B cell (primary cell): ENCODE measurements at regions not wholly inside any gene's neighbourhood (a gene's known extent, or its start where the extent isn't known, plus 50 kb on each side); places are given as distances from the start of the nearest gene placed in this dataset.

ENCODE experiments used
- ATAC-seq: fragments of 200-7000 bp; cut with Tn5 transposase; one replicate; pipeline ENCODE4 v1.10.0; 2021; ENCODE audit warnings: low read depth, mild to moderate bottlenecking, moderate number of reproducible peaks, moderate library complexity
- CTCF ChIA-PET: fragments of 350-600 bp; sonication (Branson Sonifier 250); formaldehyde crosslinking; loops from one replicate; lab custom pipeline; 2021; ENCODE audit warnings: antibody characterized with exemption, inconsistent platforms; lab: Charles Lee
- POLR2A ChIA-PET: fragments of 350-600 bp; sonication (Branson Sonifier 250); formaldehyde crosslinking; loops from one replicate; lab custom pipeline; 2021; ENCODE audit warnings: antibody characterized with exemption; lab: Charles Lee
- DNase-seq: peaks from one replicate; pipeline ENCODE4 v3.0.0; 2013
- H2AFZ ChIP-seq: 2 replicates; pipeline ENCODE4 v1.6.1; 2012; ENCODE audit warnings: mild to moderate bottlenecking, low read depth, low read length; ENCODE audit not compliant: insufficient read depth, poor library complexity, severe bottlenecking
- H3K27ac ChIP-seq, 2 donors: 1 replicate in 1 of 2; 2 replicates in 1 of 2; pipeline ENCODE4 v1.5.1; 2012 to 2013; ENCODE audit warnings: low read length in 2 of 2, mild to moderate bottlenecking in 2 of 2, moderate library complexity in 1 of 2
- H3K27me3 ChIP-seq, 4 experiments: fragments of 200-600 bp in 1 of 4; sonication (generic) in 1 of 4; replicated peaks in 1 of 4; 1 replicate in 2 of 4; 2 replicates in 2 of 4; pipeline versions ENCODE4 v1.6.1 to v1.7.0; 2013 to 2016; ENCODE audit warnings: low read length in 3 of 4, mild to moderate bottlenecking in 2 of 4, mixed read lengths in 1 of 4, moderate library complexity in 1 of 4; ENCODE audit not compliant: insufficient read depth in 4 of 4, control insufficient read depth in 3 of 4; ENCODE audit errors: control extremely low read depth in 1 of 4
- H3K36me3 ChIP-seq, 2 experiments: replicated peaks in 1 of 2; 1 replicate in 1 of 2; 2 replicates in 1 of 2; pipeline versions ENCODE4 v1.6.1 to v1.7.1; 2013; ENCODE audit warnings: low read length in 1 of 2; ENCODE audit not compliant: insufficient read depth in 2 of 2, control insufficient read depth in 1 of 2; ENCODE audit errors: control extremely low read depth in 1 of 2, extremely low read depth in 1 of 2
- H3K4me1 ChIP-seq, 2 donors: fragments of 200-600 bp in 1 of 2; sonication (generic) in 1 of 2; 1 replicate in 1 of 2; 2 replicates in 1 of 2; pipeline versions ENCODE4 v1.5.1 to v1.6.1; 2013 to 2017; ENCODE audit warnings: low read length in 2 of 2; ENCODE audit not compliant: control insufficient read depth in 2 of 2, insufficient read depth in 2 of 2
- H3K4me2 ChIP-seq: replicated peaks from 2 replicates; pipeline ENCODE3; 2012; ENCODE audit warnings: mild to moderate bottlenecking, low read depth, low read length; ENCODE audit not compliant: poor library complexity, severe bottlenecking
- H3K4me3 ChIP-seq, 5 experiments: fragments of 200-600 bp in 1 of 5; sonication (generic) in 1 of 5; 1 replicate in 3 of 5; 2 replicates in 2 of 5; pipeline versions ENCODE4 v1.5.1 to v1.7.0; 2011 to 2016; ENCODE audit warnings: low read length in 4 of 5, mild to moderate bottlenecking in 4 of 5, low read depth in 2 of 5, control low read depth in 1 of 5, moderate library complexity in 1 of 5; ENCODE audit not compliant: insufficient read depth in 1 of 5; ENCODE audit errors: control extremely low read depth in 1 of 5, extremely low read depth in 1 of 5
- H3K79me2 ChIP-seq: fragments of 200-600 bp; sonication (generic); one replicate; pipeline ENCODE4 v1.6.0; 2016; ENCODE audit warnings: low read length; ENCODE audit not compliant: control insufficient read depth, insufficient read depth
- H3K9ac ChIP-seq: fragments of 200-600 bp; sonication (generic); 2 replicates; pipeline ENCODE4 v1.6.1; 2017; ENCODE audit warnings: mild to moderate bottlenecking, low read length, moderate library complexity
- H3K9me3 ChIP-seq, 3 donors: one replicate each; pipeline versions ENCODE4 v1.6.1 to v1.7.1; 2013; ENCODE audit warnings: low read length in 2 of 3; ENCODE audit not compliant: control insufficient read depth in 2 of 3, insufficient read depth in 1 of 3; ENCODE audit errors: control extremely low read depth in 1 of 3
- H4K20me1 ChIP-seq: 2 replicates; pipeline ENCODE4 v1.6.0; 2012; ENCODE audit warnings: mild to moderate bottlenecking, low read length; ENCODE audit not compliant: insufficient read depth, control insufficient read depth, poor library complexity, severe bottlenecking
- H3K27ac Mint-ChIP-seq: one replicate; pipeline ENCODE4 v1.8.0; 2021; ENCODE audit warnings: mixed read lengths
- H3K27me3 Mint-ChIP-seq: one replicate; pipeline ENCODE4 v1.8.0; 2021; ENCODE audit warnings: mixed read lengths
- H3K4me1 Mint-ChIP-seq: one replicate; pipeline ENCODE4 v1.8.0; 2021; ENCODE audit warnings: mixed read lengths
- H3K4me3 Mint-ChIP-seq: one replicate; pipeline ENCODE4 v1.8.0; 2021; ENCODE audit warnings: mixed read lengths
- H3K9me3 Mint-ChIP-seq: one replicate; pipeline ENCODE4 v1.8.0; 2022; ENCODE audit warnings: mixed read lengths; ENCODE audit not compliant: insufficient read depth
- EZH2 ChIP-seq: IDR thresholded peaks from 2 replicates; pipeline ENCODE4 v1.6.1; 2012; ENCODE audit warnings: borderline replicate concordance, low read depth, mild to moderate bottlenecking, moderate library complexity, low read length; ENCODE audit not compliant: insufficient read depth, poor library complexity, severe bottlenecking
- WGBS: methylation state at CpG from one replicate; pipeline ENCODE4 v1.1.5; 2013; ENCODE audit warnings: missing lambda C conversion rate; ENCODE audit not compliant: insufficient coverage; 5-methylcytosine and 5-hydroxymethylcytosine counted together
- intact Hi-C: fragments of 100-400 bp; cut with micrococcal nuclease; formaldehyde crosslinking; loops from one replicate; pipeline ENCODE4 v1.10.0; 2022
- TF ChIP-seq, protein P1 (sequence below): fragments of 200-600 bp; IDR thresholded peaks from one replicate; pipeline ENCODE4 v1.8.0; 2022; ENCODE audit warnings: antibody characterized with exemption, mild to moderate bottlenecking

DNA sequence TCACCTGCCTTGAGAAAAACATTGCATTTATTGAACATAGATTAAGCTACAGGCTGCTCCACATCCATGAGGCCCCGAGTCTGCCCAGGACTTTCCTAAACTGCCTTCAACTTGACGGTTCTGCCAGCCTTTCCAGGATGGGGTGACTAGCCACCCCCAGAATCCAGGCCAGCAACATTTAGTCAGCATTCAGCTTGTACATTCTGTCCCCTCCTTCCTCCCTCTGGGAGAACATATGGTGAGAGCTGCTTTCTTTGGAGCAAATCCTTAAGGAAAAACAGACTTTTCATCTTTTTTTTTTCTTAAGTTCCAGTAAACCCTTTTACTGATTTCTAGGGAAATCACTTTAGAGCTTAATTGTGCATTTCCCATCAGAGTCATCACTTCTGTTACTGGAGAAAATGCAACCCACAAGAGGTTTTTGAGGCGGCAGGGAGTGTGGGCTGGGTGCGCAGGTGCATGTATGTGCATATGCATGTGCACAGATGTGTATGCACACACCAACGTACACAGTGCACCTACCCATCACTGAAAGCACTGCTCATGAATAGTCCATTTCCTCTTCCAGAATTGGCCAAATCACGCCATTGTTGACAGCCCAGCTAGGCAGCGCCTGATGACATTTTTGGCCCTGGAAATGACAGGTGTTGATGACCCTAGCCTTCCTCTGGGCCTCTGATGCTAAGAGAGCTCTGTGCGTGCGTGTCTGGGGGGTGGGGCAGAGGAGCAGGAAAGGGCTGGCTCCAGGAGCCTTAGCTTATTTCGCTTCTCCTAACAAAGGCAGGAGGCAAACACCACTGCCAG is 145.6 kb downstream of the HSD17B3 start:
- Histone ChIP-seq H3K36me3 (no peaks in the 10 kb centered on the region), H3K79me2 (no peaks in the 10 kb centered on the region), H4K20me1 (no peaks in the 10 kb centered on the region), H3K27me3 (peaks cover 0 to 2% (median 0%) of the 10 kb centered on the region in 4 experiments), H3K9ac (no peak overlapping the region), H3K4me3 (no peak overlapping the region), H3K9me3 (peaks cover 0 to 10% (median 0%) of the 10 kb centered on the region in 3 donors), H3K4me1 (no peaks in the 10 kb centered on the region), H3K27ac (no peak overlapping the region), H3K4me2 (no peak overlapping the region), H2AFZ (no peak overlapping the region)
- Mint-ChIP-seq H3K27me3 (peaks cover 17% of the 10 kb centered on the region), H3K9me3 (no peaks in the 10 kb centered on the region), H3K4me1 (no peaks in the 10 kb centered on the region), H3K4me3 (no peak overlapping the region), H3K27ac (no peak overlapping the region)
- TF ChIP-seq, protein P1, sequence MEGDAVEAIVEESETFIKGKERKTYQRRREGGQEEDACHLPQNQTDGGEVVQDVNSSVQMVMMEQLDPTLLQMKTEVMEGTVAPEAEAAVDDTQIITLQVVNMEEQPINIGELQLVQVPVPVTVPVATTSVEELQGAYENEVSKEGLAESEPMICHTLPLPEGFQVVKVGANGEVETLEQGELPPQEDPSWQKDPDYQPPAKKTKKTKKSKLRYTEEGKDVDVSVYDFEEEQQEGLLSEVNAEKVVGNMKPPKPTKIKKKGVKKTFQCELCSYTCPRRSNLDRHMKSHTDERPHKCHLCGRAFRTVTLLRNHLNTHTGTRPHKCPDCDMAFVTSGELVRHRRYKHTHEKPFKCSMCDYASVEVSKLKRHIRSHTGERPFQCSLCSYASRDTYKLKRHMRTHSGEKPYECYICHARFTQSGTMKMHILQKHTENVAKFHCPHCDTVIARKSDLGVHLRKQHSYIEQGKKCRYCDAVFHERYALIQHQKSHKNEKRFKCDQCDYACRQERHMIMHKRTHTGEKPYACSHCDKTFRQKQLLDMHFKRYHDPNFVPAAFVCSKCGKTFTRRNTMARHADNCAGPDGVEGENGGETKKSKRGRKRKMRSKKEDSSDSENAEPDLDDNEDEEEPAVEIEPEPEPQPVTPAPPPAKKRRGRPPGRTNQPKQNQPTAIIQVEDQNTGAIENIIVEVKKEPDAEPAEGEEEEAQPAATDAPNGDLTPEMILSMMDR = no peak
- no peak for TF ChIP-seq EZH2
- ATAC-seq (no peak), DNase-seq (no peak)
- ChIA-PET POLR2A (no interaction called here), CTCF (interaction anchor here (0.6 kb wide), 1 partner anchor 78 kb away, joined by 3 read pairs; no protein-coding TSS in a partner anchor)
- 51% methylated on average over 8 of the region's 10 CpGs for WGBS
- intact Hi-C loops = no loop called here

DNA sequence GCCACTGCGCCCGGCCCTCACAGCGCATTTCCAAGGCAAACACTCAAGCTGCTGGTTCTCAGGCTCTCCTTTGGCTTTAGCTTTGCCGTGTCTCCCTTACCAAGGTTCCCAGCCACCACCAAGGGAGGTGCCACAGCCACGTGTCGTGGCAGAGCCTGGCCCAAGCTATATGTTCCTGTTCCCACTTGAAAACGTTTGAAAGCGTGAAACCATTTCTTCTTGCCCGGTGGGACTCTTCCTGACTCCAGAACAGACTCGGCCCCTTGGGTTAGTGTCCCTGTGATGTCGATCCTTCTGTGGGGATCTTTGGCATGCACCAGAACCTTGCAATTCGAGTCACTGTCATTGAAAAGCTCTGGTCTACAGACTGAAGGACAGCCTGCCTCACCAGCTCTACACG is 147.9 kb downstream of the HSD17B3 start:
- POLR2A ChIA-PET = no interaction called here
- intact Hi-C loops = no loop called here
- TF ChIP-seq, protein P1 = no peak
- TF ChIP-seq EZH2 = no peak

More for the DNA sequence above, 147.9 kb downstream of the HSD17B3 start:
- H3K27me3 Mint-ChIP-seq = peaks cover 25% of the 10 kb centered on the region
- H3K9me3 Mint-ChIP-seq = no peaks in the 10 kb centered on the region
- ATAC-seq (no peak), DNase-seq (no peak)
- Histone ChIP-seq H3K27me3 (peaks cover 0 to 2% (median 0%) of the 10 kb centered on the region in 4 experiments), H3K4me1 (peaks cover 8 to 14% of the 10 kb centered on the region in 2 donors), H4K20me1 (no peaks in the 10 kb centered on the region), H3K4me3 (no peak overlapping the region), H3K36me3 (no peaks in the 10 kb centered on the region), H3K27ac (no peak overlapping the region), H3K4me2 (no peak overlapping the region), H3K9me3 (no peaks in the 10 kb centered on the region), H2AFZ (no peak overlapping the region), H3K79me2 (no peaks in the 10 kb centered on the region), H3K9ac (no peak overlapping the region)
- H3K4me3 Mint-ChIP-seq = no peak overlapping the region
- CTCF ChIA-PET = no interaction called here
- H3K27ac Mint-ChIP-seq = no peak overlapping the region
- 94% methylated on average over 12 of the region's 13 CpGs for WGBS
- H3K4me1 Mint-ChIP-seq = peaks cover 16% of the 10 kb centered on the region
